Embryonic facial prominence (tissue), 1 donor: ENCODE measurements at regions not wholly inside any gene's neighbourhood (a gene's known extent, or its start where the extent isn't known, plus 50 kb on each side); places are given as distances from the start of the nearest gene placed in this dataset.

Source experiments
- DNase-seq: peaks from one replicate; pipeline ENCODE4 v3.0.0-alpha.2; 2016; ENCODE audit errors: extremely low spot score

GRCh38 chr12:43029971-43030370, 440.4 kb upstream of the PRICKLE1 start:
- no peak for DNase-seq

DNA sequence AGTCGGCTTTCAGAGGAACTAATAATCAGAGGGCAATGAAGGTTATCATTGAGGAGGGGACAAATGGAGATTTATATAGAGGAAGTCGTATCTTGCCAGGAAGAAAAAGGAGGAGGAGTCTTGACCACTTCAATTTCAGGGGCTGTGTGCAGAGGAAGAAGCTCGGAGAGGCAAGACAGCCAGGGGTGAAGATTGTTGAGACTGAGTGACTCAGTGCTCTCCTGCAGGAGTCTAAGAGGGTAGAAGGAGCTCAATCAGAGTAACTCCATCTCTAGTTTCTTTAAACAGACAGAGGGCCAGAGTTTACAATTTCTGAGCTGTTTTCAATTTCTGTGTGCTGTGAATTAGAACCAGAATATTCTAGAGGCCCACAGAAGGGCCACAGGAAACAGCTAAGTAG, 439.3 kb upstream of the PRICKLE1 start:
- no peak for DNase-seq

- DNase-seq = no peak
Observed at GRCh38 chr12:43022838-43023237, 433.3 kb upstream of the PRICKLE1 start.

- no peak for DNase-seq
Observed at GRCh38 chr12:43015090-43015737, 425.7 kb upstream of the PRICKLE1 start.

GRCh38 chr12:43011383-43011926, 421.9 kb upstream of the PRICKLE1 start:
- no peak for DNase-seq

GRCh38 chr12:43009846-43010240, 420.3 kb upstream of the PRICKLE1 start:
- no peak for DNase-seq

DNA sequence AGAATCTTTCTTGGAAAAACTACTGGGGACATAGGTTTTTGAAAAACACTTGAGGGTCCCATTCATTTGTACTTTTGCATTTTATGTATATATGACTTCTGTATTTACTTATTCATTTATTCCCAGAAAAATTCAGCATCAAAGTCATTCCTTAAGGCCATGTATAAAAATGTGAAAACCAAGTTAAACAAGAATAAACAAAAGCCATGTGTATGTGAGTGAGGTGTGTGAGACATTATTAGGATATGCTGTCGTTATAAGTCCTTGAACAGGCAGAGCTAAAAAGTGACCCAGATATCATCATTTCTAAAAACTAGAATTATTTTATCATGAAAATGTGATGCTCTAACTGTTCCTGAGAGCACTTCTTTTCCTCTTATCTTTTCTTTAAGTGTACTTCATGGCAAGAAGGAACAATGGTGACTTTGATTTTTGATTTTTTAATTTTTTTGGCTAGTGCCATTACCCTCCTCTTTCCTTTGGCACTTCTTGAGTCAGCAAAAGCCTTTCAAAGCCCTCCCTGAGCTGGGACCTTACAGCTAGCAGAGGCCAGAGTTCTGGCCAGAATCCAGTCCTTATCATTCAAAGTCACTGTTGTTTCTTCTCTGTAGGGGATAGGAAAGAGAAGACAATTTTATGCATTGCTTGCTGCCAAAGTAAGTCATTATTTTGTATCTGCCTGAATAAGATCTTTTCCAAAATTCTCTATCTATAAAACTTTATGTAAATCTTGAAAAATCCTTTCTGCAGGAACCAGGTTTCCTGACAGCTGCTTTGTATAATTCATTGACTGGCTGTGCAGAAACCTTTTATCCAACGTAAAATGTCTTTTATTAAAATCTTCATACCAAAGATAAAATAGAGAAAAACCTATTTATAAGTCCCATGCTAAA, 419.7 kb upstream of the PRICKLE1 start:
- no peak for DNase-seq

GRCh38 chr12:43004908-43005307, 415.4 kb upstream of the PRICKLE1 start:
- DNase-seq = no peak

- DNase-seq = no peak
Observed at GRCh38 chr12:43004141-43004540, 414.6 kb upstream of the PRICKLE1 start.

GRCh38 chr12:42996869-42997431, 407.4 kb upstream of the PRICKLE1 start:
- DNase-seq = no peak

GRCh38 chr12:42992826-42993225, 403.3 kb upstream of the PRICKLE1 start:
- DNase-seq = no peak

GRCh38 chr12:42990387-42990786, 400.8 kb upstream of the PRICKLE1 start:
- no peak for DNase-seq

- DNase-seq = no peak
Observed at GRCh38 chr12:42987216-42987650, 397.7 kb upstream of the PRICKLE1 start.

GRCh38 chr12:42985506-42985905, 396.0 kb upstream of the PRICKLE1 start:
- DNase-seq = no peak

GRCh38 chr12:42982828-42983227, 393.3 kb upstream of the PRICKLE1 start:
- no peak for DNase-seq

DNA sequence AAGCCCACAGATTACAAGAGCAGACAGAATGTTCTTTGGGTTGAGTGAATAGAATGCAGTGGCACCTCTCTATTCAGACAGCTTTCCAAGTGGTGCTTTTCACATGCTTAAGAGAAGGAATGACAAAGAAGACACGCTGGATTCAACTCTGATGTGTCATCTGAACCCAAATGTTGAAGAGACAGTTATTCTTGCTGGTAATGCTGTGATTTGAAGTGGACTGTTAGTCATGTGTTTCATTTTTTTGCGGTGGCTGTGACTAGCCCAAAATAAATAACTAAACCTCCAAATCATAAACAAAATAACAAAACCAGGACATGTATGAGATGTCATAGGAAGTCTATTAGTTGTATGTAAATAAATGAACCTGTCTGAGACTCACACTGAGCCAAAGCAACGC, 391.8 kb upstream of the PRICKLE1 start:
- no peak for DNase-seq

GRCh38 chr12:42980441-42980840, 390.9 kb upstream of the PRICKLE1 start:
- no peak for DNase-seq

DNA sequence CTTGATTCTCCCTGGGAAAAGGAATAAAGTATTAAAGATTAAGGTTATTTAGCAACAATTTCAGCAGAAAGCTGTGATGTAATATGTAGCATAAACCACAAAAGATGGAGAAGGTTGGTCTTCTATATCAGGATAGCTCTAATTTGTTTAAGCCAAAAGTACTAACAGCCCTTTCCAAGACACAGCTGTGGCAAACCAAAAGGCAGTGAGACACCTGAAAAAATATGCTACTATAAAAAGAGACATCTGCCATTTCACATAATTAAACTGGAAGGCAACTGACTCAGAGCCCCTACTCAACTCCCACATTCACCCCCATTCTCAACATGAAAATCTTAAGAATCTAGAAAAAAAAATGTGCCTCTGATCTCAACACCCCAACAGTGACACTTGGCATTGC, 390.2 kb upstream of the PRICKLE1 start:
- DNase-seq = no peak

- no peak for DNase-seq
Observed at GRCh38 chr12:42978708-42979107, 389.2 kb upstream of the PRICKLE1 start.

- no peak for DNase-seq
Observed at GRCh38 chr12:42977451-42978230, 388.1 kb upstream of the PRICKLE1 start.

DNA sequence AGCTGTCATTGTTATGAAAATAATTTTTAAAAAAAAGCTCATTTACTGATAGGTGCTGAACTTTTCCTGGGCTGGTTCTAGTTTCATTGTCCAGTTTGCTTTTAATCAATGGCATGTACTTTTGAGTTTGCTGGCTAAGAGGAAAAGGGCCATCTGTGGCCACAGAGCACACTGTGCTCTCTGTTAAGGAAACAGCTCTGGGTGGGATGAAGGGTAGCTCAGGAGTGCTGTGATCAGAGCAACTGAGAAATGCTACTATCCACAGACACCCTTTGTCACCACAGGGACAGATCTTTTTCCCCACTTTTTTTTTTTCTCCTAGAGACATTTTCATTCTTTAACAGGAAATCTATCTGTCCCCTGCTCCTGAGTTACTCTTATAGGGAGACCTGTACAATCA, 387.1 kb upstream of the PRICKLE1 start:
- no peak for DNase-seq

DNA sequence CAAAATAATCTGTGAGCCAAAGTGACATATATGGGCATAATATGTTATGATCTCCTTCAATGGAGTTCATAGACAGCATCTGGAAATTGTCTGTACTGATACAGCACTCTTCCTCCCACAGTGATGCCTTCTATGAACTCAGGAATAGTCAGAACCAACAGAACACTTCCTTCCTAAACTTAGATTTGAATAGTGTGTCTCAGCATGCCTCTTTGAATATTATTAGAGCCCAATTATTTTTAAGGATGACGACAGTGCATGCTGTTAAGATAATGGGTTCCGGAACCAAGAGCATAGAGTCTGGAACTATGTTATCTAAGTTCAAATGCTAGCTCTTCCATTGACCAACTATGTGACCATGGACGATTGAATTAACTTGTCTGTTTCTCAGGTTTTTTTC, 386.6 kb upstream of the PRICKLE1 start:
- no peak for DNase-seq
